GM18517 (cell line): ENCODE measurements at regions not wholly inside any gene's neighbourhood (a gene's known extent, or its start where the extent isn't known, plus 50 kb on each side); places are given as distances from the start of the nearest gene placed in this dataset.
"Not testable (repeated sequence)": the region's sequence is repeated elsewhere in the genome, so short reads cannot be mapped to it uniquely, and the experiment has no call there.

ENCODE experiments used
- ATAC-seq: cut with Tn5 transposase; IDR thresholded peaks from one replicate; pipeline ENCODE4 v1.9.1; 2021; ENCODE audit warnings: mild to moderate bottlenecking, moderate library complexity; ENCODE audit not compliant: unreplicated experiment

- no peak for ATAC-seq
Measured at GRCh38 chr2:39875182-39875913, 96.3 kb upstream of the THUMPD2 start.

DNA sequence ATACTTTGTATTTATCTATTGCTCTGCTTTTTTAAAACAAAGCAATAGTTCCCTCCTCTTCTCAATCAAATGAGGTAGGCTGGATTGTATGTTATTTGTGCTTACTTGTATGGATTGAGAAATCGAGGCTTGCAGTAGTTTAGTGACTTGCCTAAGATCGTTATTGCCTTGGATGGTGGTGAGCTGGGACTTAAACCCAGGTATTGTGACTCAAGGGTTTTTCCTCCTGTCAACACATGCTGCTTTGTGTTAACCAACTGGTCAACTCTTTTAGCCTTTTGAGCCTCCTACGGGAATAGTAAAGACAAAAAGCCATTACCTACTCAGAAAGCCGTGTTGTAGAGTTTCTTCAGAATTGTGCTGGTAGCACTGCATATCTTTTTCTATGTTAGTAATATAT lies 95.2 kb upstream of the THUMPD2 start:
- ATAC-seq = no peak

GRCh38 chr2:39873586-39873985 lies 94.5 kb upstream of the THUMPD2 start:
- ATAC-seq = no peak

DNA sequence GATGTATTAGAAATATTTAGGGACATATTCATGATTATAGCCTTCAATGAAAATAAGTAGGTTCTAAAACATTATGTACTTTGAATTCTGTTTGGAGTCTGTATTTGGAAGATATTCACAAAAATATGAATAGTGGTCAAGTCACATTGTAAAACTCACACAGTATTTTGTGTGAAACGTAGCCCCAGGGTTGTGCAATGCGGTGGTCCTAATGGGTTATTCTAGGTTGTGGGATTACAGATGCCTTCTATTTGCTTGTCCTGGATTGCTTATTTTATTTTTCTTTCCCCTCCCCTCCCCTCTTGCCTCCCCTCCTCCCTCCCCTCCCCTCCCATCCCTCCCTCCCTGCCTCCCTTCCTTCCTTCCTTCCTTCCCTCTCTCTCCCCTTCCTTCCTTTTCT lies 93.7 kb upstream of the THUMPD2 start:
- no peak for ATAC-seq

DNA sequence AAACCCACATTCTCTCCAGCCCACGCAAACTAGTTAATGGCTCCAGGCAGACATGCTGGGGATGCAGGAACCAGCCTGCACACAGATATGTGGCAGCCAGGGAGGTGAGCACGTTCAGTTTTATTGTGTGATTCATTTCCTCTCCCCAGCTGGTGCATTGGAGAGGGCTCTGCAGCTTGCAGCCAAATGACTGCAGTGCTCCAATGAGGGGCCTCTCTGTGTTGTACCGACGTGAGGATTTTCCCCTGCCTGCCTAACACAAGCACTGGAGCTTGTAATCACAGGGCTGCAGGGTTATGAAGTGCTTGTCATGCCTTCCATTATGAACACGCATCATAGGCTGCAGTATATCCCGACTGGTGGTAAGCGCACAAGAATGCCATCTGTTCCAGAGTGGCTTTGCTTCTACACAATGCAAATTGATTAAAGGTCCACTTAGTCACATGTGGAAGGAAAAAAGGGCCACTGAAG lies 92.3 kb upstream of the THUMPD2 start:
- no peak for ATAC-seq

DNA sequence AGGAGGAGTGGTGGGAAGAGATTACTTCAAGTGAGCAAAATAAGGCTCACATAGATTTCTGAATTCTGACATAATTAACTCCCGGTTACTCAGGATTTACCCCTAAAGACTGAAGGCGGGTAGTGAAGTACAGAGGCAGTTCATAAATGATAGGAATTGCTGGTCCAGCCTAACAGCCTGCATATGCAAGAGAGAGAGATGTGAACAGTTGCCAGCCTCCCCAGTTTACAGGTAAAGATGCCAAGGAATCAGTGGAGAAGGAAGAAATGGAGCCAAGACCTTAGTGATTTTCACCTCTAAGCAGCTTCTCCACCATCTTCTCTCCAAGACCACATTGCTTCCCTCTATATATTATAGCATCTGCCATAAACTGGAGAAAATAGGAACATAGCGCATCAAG lies 91.8 kb upstream of the THUMPD2 start:
- ATAC-seq = no peak

DNA sequence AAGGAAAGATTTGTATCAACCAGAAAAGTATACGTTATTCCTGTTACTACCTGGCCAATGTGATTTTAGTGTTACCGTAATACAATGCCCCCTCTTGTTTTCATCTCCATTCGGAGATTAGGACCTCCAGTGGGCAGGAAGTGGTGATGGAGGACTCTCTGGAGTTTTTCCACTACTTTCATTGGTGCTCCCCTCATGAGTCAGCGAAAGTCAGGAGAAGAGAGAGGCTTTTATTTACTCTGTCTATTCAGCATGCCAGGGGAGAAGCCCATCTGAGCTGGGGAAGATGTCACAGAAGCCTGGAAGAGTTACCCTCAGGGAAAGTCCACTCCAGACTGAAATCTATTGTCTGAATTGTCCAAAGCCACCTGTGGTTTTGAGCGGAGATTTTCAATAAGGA lies 88.2 kb upstream of the THUMPD2 start:
- no peak for ATAC-seq

DNA sequence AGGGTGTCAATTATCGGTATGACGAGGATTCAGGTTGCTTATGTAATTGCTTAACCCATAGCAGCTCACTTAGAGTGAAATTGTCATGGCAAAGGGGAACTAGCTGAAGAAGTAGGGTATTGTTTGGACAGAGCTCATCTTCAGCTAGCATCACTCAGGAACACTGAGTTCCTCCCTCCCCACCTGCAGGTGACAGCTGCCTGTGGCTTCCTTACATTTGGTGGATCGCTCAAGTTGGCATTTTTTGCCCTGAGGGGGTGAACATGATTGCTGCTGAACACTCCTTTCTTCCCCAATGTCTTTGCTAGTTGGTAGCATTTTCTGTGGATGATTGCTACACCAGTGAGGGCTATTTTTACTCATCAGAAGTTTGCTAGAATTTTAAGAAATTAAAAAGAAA lies 86.7 kb upstream of the THUMPD2 start:
- ATAC-seq = no peak

DNA sequence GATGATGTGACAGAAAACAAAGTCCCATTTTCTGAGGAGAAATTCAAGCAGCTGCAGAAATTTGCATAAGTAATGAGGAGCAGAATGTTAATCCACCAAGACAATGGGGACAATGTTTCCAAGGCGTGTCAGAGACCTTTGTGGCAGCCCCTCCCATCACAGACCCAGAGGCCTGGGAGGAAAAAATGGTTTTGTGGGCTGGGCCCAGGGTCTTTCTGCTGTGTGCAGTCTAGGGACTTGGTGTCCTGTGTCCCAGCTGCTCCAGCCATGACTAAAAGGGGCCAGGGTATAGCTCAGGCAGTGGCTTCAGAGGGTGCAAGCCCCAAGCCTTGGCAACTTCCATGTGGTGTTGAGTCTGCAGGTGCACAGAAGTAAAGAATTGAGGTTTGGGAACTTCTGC lies 84.6 kb upstream of the THUMPD2 start:
- ATAC-seq = not testable (repeated sequence)

GRCh38 chr2:39860538-39860937 lies 81.5 kb upstream of the THUMPD2 start:
- ATAC-seq = no peak

DNA sequence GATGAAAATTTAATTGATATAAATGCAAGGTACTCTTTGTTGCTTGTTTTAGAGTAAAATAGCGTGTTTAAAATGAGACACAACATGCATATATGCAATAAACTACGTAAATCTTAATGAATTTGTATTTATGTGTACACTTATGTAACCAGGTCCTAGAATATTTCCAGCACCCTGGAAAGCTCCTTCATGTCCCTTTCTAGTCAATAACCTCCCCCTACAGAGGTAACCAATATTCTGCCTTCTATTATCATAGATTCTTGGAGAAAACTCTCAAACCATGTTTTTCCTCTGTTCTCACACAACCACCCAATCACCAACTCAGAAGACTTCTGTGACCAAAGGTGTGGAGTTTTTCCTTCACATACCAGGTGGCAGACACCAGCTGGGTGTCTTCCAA lies 79.6 kb upstream of the THUMPD2 start:
- ATAC-seq = no peak

DNA sequence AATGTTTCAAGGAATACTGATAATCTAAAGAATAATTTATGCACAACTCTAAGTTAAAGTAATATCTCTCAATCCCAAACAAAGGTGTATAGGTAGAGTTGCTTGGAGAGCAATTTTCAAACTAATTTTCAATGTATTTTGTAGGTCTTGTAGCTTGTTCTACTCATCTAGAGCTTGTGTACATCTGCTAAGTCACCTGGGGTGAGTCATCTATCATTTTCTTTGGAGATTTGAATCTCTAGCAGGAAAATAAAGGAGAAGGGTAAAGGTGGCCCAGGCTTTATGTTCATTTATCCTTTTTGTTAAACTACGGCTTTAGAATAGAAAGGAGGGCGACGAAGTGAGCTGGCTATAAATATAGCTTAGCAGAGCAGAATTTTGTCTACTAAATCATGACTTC lies 76.8 kb upstream of the THUMPD2 start:
- no peak for ATAC-seq

DNA sequence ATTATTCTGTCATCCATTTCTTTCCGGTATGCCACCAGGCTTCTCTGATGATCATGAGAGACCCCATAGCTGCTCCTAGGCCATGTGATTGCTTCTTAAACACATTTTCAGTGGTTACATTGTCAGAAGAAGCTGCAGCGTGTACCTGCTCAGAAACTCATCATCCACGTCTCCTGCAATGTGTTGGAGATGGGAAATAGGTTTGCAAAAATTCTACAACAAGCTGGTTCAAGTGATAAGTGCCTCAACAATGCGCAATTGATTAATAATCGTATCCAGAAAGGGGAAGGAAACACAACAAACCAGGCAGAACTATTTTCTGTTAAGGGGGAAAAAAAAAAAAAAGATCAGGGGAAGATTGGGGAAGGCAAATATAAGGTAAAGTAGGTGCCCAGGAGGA lies 75.7 kb upstream of the THUMPD2 start:
- no peak for ATAC-seq

- ATAC-seq = no peak
Measured at GRCh38 chr2:39852831-39853230, 73.8 kb upstream of the THUMPD2 start.

DNA sequence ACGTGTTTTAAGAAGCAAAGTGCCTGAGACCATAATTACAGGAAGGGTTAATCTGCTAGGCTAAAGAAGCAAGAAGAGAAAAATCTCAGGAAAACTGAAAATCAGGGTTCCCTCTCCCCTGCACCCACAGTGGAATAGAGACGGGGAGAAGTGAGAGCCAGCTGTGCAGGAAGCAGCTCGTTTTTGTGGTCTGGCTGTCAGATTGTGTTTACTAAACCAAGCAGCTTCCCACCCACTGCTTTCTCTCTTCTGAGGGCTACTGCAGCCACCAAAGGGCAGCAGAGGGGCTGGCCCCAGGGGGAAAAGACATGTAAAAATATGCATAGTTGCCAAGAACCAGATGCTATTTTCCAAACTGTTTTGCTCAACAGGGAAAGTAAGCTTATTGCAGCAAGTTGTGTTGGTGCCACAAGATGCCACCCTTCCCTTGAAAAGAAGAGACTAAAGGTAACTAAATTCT lies 72.6 kb upstream of the THUMPD2 start:
- peak; percentile 88 for ATAC-seq

DNA sequence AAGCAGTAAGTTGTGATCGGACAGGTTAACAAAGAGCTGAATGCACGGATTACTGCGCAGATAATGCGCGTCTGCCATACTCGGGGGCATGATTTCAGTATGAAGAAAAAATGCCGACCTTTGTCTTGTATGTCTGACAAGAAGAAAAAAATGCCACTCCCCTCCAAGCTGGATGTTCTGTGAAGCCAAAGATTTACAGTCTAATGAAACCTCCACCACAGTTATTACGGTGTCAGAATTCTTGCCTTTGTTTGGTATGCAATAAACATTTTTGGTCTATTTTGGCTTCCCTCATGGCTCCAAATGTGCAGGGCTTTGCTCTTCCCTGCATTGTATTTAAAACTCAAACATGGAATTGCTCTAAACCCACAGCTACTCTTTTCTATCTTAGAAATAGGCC lies 72.2 kb upstream of the THUMPD2 start:
- no peak for ATAC-seq

- ATAC-seq = no peak
Measured at GRCh38 chr2:39849982-39850526, 71.0 kb upstream of the THUMPD2 start.

DNA sequence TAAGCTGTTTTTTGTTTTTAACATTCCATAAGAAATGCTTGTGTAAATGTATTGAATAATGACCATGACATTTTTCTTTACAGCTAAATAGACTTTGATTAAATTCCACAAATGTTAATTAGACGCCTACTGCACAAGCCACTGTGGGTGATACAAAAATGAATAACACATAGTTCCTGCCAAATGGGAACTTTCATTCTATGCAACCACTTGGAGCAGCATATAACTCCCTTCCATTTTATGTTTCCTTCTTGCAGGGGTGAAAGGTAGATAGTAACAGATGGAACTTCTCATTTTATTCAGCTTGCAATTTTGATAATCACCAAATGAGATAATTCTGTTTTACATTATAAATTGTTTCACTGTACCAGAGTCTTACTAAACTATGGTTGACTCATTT lies 70.0 kb upstream of the THUMPD2 start:
- ATAC-seq = no peak

DNA sequence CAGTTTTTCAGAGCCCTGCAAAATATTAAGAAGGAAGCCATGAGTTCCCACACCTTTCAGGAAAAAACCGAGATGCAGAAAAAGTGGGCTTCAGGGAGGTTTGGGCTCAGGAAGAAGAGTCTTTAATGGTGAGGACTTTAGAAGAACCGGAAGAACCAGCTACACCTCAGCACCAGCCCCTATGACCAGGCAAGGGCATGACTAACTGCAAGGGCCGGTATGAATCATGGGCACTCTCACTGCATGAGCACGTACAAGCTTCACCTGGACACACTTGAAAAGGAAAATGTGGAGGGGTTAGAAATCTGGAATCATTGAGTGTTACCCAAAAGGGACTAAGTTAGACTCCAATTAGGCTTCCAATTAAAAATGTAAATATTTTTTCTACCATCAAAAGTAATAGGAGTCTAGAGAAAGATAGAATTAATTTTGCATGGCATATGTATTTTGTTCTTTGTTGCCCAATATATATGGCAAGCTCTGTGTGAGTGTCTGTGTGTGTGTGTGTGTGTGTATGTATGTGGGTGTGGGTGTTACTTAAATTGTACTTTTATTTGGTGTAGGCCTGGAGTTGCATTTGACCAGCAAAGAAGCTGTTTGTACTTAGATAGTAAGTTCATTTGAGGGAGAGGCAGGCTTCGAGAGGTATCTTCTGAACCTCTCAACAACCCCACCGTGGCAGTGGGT lies 66.5 kb upstream of the THUMPD2 start:
- no peak for ATAC-seq

DNA sequence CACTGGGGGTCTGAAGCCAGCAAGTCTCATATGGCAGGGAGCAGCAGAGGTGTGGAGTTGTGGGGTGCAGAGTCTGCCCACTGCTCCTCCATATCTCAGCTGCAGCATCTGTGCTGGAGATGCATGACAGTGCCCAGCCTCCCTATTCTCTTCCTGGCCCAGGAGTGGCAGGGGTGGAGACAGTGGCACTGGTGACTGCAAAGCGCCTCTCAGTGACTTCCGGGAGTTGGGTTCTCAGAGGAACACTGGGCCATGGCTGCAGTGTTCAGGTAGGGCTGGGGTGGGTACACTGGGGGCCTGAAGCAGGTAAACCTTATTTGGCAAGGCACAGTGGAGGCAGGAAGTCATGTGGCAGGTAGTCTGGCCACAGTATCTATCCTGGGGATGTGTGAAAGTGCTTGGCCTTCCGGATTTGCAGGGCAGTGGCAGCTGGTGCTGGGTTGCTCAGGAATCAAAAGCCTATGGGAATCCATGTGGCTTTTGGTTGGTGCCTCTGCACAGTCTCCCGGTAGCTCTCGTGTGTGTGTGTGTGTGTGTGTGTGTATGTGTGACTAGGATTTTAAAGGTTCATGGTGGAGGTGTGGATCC lies 60.3 kb upstream of the THUMPD2 start:
- no peak for ATAC-seq

DNA sequence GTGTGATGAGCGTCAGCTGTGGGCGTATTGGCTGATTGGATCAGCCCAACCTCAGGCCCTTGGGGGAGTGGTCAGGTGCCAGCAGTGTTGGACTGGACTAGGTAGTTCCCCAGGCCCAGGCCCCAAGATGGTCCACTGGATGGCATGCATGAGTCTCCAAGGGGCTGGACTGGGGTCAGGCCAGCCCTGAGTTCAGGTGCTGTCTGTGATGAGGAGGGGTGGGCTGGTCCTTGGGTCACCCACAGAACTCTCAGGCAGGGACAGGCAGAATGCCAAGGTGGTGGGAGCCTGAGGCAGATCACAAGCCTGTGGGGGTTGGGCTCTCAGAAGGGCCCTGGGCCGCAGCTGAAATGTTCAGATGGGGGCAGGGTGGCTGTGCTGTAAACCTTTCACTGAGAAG lies 59.5 kb upstream of the THUMPD2 start:
- no peak for ATAC-seq
